NCI-H1694 treated with DMSO at 0.1 percent for 48 hours (cell line): ENCODE measurements at regions not wholly inside any gene's neighbourhood (a gene's known extent, or its start where the extent isn't known, plus 50 kb on each side); places are given as distances from the start of the nearest gene placed in this dataset.

ENCODE experiments used
- DNase-seq: peaks from one replicate; lab custom pipeline; 2025; lab: John Stamatoyannopoulos, UW

DNA sequence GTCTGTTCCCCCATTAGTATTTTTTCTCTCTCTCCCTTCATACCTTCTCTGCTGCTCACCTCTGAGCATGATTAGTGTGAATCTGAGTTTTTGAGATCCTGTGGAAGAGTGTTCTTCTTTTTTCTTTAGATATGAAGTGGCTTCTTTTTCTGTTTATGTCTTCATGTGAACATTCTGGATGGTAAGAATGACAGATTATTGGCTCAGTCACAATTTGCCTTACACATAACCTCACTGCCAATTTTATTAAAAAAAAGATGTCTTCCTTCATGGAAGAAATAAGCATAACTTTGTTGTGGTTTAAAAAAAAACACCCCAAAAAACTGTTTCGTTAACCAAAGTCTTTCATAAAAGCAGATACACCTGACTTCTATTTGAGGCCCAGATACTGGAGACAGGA lies 539.1 kb downstream of the PLCL1 start:
- DNase-seq: no peak

DNA sequence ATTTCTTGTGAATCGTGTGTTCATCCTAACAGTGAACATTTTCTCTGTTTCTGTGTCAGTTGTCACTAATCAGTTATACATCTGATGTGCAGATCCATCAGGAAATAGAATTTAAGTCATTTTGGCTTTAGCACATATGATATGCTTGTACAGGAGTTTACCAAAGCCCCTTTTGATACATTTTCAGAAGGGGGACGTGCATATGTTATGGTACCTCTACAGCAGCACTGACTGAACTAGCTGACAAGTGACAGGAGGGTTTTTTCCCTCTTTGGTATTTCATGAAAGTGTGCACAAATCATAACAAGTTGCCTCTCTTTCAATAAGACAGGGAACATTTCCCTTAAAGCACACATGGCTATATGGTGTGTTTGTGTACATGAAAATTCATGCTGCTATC lies 536.5 kb downstream of the PLCL1 start:
- DNase-seq: no peak

DNA sequence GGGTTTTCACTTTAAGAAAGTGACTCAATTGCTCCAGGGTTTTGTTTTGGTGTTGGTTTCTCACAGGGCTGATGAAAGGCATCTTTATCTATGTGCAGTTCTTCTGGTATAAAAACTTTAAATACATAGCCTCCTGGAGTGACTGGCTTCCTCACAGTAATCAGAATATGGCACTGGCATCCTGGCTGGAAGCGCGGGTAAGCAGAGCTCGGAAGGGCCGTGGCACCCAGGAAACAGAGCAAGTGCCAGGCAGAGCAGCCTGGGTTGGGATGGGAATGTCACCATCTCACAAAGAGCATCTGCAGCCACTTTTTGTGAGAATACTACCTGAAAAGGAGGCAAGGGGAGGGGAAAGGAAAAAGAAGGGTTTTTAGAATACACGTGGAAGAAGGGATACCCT lies 534.7 kb downstream of the PLCL1 start:
- no peak for DNase-seq

DNA sequence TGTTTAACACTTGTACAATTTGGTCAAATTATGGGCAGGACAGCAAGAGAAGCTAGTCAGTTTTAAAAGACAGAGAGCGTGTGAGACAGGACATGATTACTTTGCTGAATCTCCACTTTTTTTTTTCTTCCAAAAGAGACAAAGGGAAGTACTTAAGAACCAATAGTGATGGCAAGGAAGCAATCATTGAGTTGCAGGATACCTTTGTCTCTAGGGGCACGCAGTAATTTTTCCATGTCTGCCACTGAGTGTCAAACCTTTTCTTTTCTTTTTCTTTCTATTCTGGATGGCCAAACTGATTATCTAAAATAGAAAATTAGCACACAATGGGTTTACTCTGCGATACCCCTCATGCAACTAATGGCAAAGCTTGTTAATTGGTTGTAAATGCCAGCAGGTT lies 533.0 kb downstream of the PLCL1 start:
- no peak for DNase-seq

DNA sequence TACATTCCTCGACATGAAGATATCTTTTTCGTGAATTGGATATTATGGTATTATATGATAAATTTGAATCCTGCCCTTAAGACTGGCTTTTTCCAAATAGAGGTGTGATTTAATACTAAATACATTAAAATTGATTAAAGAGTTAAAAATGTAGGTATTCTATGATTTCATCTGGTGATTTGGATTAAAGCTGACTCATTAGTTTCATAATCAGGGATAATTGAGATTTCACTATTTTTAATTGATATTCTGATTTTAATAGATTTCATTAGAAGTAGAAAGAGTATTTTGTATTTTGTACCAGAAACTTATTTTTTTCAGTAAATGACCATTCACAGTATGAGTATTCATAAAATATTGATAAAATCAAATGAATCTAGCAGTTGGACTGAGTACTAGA lies 524.1 kb downstream of the PLCL1 start:
- no peak for DNase-seq

DNA sequence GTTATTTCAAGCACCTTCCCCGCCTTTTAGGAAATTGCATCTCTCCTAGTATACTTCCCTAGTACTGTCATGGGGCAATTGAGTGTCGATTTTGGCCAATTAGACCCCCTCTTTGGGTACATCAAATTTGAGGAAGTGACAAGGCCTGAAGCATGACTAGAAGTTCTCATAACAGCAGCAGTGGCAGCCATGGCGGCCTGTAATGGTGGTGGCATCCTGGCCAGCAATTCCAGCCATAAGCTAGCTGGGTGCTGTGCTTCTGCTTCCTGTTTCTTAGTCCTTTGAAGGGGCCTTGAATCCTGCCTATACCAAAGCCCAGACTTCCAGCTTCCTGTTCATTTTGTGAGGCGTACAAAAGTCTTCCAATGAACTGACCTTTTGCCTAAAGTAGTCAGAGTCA lies 523.1 kb downstream of the PLCL1 start:
- DNase-seq: no peak

DNA sequence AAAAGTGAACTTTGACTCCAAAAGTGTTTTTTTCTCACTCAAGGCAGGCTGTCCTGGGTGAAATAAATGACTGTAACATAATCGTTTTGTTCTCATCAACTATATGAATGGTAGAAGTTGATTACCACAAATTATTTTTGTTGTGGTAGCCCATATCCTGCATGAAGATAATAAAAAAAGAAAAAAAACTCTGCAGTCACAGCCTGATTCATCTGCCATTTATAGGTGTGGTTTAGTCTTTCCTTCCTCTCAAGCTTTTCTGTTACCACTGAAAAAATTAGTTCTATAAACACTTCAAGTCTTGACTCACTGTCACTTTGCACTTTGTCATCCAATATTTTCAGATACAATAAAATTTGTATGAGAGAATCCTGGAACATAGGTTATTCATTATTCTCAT lies 522.0 kb downstream of the PLCL1 start:
- DNase-seq: no peak

DNA sequence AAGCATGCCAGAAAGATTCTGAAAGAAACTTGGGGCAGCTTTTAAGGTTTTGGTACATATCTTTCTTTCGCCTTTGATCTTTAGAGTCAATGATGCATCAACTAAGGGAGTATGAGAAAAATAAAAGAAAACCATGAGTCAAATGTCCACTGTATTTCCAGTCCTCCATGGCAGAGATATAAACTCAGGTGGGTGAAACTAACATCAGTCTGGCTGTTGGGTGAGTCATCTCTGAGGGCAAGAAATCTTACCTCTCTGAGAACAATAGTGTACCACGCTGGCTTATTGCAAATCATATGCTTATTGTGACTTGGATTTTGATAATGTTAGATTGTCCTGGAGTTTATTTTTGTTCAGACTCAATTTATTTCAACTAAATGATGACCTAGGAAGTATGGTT lies 521.0 kb downstream of the PLCL1 start:
- DNase-seq: no peak

DNA sequence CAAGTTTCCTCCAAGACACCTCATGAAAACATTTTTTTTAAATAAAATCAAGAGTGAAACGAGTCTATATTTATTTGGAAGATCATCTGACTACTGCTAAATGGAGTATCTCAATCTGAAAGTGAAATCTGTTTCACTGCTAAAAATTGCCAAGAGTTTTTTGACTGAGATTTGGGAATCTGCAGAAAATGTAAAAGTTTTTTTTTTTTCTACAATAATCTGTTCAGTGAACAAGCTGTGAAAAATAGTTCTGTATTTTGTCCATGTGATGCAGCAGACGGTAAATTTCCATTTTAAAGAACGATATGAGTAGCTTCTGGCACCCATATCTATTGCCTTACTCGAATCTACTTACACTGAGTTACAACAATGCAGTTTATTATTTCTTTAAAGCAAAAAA lies 519.7 kb downstream of the PLCL1 start:
- DNase-seq: no peak

DNA sequence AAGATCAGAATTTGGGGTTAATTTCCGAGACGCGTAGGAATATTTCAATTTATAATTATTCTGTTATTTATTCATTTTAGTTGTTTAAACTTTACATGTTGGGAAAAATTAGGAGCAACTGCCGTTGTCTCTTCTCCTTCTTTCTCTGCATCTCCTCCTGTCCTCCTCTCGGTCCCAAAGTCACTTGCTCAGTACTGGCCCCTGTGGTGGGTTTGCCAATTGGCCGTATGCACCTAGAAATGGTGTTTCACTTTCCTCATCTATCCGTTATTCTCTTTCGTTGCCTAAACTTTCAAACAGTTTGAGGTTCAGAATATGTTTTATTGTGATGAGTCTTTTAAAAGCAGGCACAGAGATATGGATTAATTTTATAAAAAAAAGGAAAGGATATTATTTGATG lies 517.9 kb downstream of the PLCL1 start:
- no peak for DNase-seq

DNA sequence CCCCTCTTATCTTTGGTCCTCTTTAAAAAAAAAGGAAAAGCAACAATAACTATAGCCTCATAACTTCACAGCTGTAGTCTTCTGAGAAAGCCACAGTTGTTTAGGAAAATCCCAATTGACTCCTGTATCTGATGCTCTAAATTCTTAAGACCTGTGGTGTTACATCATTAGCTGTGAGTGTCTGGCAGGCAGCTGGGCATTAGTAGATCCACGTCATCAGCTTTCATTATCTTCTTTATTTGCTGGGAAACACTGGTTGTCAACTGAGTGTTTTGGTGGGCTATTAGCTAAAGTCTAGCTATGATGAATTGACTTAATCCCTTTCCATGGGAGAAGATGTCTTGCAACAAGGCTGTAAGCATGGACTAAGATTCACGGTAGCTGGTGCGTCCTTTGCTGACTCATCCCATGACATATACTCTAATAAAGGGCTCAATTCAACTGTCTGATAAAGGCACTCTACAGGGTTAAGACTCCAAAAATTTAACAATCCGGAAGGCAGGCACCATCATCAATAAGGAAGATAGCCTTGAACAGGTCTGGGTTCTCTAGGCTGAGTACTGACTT lies 517.2 kb downstream of the PLCL1 start:
- no peak for DNase-seq

DNA sequence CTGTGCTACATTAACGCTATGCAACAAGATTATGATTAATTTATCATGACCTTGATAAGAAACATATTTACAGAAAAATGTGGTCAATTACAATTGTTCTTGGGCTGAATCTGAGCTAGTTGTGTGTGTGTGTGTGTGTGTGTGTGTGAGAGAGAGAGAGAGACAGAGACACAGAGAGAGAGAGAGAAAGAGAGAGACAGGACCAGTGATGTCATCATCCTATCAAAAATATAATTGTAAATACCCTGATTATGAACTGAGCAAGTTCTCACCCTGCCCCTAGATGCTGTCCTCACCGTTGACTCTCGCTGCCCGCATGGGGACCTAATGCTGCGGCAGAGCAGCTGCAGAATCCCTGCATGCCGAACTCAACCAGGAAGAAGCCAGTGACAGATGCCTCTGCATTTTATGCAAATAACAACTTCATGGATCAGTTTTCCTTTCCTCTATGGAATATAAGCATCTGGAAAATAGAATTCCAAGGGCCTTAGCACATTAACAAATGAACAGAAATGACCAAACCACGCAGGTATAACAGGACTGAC lies 512.5 kb downstream of the PLCL1 start:
- DNase-seq: no peak

DNA sequence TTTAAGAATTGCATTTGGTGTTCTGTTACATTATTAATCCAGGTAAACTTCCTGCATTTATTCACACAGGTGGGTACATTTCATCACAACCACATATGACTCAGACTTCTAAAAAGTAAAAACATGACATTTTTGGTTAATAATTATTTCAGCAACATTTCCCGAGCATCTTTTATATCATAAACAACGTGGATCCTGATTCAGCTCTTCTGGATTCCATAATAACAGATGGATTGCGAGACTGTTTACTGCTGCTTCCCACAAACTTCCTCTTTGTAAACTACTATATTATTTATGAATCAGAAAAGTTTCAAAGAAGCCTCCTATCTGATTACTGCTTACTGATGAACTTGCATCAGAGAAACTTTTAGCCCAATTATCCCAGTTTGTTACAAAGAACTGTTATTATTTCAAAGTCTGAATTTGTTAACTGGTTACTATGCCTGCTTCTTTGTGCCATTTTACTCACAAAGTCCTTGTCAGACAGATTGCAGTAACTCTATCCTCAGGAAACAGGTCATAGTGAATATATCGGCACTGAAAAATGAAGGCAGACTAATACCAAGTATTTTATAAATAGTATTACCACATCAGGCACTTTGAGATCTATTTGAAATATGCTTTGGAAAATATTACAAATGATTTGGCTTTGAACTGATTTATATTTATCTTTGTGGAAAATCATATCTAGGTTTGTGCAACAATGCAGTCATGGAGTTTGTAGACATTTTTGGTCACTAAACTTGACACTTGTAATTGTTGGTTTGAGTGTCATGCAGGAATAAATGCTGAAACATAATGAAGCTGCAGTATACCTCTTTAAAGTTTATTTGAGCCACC lies 511.6 kb downstream of the PLCL1 start:
- no peak for DNase-seq

DNA sequence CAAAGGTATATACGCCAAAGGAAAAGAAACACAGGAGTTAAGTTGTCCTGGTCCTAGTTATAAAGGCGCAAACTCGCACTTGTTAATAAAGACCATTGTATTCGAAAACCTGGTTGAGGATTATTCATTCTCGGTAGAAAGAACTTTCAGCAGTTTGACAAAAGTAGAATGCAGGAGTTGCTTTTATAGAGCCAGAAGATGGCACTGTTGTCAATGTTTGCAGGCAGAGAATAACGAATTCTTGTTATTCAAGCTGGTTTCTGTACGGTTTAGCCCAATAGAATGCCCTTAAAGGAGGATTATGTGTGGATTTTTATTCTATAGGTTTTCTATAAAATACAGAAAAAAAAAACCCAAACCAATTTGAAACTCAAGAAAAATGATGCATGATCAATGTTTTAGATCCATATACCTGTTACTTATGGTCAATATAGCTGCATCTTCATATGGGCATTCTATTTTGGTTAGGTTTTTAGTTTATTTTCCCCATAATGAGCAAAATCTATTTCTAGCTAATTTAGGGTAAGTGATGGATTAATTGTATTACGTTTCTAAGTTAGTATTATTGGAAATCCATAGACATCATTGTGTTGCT lies 510.3 kb downstream of the PLCL1 start:
- DNase-seq: peak; percentile 84

DNA sequence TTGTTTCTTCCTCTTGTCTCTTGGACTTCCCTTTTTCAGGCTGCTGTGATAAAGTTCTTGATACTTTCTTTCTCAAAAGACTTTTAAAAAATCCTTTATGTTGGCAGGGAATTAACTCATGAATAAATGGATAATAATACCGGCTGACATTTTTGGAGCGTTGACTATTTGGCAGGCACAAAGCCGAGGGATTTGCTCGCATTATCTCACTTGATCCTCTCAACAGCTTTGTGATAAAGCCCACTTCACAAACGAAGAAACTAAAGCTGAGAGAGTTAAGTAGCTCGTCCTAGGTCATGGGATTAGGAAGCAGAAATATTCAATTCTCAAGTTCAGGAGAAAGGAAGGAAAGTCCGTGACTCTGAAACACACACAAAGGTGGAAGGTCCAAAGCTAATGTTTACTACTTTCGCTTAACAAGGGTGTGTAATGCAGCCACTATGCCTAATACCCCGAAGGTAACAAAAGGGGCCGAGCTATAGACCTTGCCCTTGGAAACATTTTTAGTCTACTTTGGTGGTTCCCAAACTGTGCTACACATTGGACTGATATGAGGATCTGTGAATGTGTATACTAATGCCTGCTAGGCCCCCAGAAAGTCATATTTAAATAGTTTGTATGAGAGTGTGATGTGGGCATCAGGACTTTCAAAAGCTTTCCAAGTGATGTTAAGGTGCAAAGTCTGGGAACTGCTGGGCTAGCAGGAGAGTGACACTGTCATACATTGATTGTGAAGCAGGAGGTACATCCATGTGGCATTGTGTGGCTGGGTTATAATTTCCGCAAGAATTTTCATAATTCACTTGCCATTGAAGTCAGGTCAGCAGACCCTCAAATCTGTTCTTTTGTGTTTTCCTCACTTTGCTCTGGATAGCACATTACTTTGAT lies 508.4 kb downstream of the PLCL1 start:
- DNase-seq: no peak

DNA sequence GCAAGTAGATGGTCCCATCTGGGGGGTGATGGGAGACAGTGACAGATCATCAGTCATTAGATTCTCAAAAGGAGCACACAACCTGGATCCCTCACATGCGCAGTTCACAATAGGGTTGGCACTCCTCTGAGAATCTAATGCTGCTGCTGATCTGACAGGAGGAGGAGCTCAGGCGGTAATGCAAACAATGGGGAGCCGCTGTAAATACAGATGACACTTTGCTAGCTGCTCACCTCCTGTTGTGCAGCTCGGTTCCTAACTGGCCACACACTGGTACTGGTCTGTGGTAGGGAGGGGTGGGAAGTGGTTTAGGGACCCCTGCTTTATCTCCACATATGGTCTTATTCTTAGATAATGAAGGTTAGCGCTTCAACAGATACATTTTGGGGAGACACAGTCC lies 506.6 kb downstream of the PLCL1 start:
- no peak for DNase-seq

DNA sequence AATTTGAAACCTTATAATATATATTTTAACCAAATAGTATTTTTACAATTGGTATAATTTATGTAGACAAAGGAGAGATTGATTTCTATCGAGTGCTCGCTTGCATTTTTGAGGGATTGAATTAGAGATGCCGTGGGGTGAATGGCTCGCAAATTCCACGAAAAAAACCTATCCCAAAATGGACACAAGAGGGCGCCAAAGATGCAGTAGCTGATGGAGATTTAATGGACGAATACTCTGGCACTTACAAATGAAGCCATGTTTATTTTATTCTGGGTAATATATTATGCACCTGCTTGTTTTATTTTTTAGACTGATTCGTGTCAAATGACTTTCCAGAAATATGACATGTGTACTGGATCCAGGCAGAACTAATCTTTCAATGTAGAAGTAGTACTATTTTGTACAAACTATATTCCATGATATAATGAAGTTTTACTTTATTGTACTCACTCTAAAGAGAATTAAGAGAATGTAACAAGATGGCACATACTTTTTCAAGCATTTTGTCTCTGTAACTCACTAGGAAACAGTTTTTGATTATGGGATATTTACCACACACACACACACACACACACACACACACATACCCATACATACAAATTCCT lies 505.4 kb downstream of the PLCL1 start:
- DNase-seq: peak; percentile 44

DNA sequence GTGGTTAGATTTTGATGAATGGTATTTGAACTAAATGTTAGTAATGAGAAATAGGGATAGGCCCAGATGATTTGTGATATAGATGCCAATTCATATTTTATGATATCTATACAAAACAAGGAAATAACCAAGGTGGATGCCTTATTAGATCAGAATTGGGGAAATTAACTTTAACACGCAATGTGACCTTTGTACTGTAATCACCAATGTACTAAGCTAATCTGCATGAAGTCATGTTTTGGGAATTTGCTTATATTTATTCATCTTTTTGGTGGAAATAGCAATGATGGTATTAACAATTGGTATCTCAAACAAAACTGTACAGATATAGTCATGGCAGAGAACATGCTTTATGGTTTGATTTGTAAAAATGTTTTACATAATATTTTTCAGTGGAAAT lies 504.7 kb downstream of the PLCL1 start:
- DNase-seq: no peak

DNA sequence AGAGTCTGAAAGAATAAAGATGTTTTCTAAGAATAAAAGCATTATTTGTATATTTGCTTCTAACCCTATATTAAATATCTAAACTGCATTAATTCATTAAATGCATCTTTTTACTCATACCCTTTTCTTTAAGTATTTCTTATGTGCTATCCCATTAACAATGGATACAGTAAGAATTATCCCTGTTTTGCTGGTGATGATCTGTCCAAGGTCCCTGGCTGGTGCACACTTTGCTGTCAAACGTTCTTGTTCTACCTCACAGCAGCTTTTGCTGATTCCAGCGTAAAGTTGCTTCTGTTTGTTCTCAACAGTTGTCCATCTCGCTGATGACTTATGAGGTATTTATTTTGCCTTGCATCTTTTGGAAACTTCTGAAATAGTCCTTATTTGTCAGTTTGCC lies 504.0 kb downstream of the PLCL1 start:
- no peak for DNase-seq

DNA sequence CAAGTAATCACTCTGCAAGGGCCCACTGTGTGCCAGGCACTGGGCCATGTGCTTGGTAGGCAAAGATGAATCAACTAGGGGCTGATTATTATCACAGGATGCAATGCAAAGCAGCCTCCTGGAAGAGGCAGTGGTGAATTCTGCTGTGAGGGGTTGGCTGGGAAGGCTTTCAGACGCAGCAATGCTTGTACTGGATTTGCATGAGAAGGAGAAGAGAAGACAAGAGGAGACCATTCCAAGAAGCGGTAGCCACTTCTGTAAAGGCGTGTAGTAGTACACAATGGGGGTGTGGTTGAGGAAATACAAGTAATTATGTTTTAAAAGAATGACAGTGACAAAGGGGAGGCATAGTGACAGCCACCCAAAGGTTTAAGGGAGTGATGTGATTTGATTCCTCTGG lies 502.7 kb downstream of the PLCL1 start:
- no peak for DNase-seq

DNA sequence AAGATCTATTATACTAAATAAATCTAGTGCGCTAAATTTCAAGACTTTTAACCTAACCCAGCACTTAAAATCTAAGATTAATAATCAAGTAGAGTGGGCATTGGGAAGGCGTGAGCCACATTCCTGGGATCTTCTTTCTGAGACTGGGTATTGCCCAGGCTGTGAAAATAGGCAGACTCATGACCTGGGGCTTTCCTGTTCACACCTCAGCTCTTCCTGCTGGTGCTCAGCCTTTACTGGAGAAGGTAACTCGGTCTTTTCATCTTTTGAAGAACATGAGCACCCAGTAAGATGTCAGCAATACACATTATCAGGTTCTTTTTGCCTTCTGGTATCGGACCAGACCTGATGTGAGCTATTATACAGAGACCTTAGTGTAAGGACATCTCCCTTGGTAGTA lies 500.5 kb downstream of the PLCL1 start:
- DNase-seq: no peak

DNA sequence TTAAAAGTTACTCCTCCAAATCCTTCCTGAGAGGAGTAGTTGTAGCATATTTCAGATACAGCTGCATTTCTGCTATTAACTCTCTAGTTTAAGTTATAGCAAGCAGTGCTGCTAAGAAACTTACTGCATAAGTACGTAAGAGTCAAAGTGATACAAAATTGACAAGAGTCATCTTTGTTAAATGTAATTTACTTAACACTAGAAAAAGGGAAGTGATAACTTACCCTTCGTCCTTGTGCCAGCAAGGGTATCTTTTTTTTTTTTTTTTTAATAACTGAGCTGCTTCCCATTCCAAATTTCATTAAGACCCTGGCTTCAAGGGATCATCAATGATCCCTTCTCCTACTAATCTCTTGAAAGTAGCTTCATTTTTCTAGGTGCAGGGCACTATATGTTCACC lies 493.0 kb downstream of the PLCL1 start:
- DNase-seq: no peak
